ENCODE measurements at regions not wholly inside any gene's neighbourhood (a gene's known extent, or its start where the extent isn't known, plus 50 kb on each side); places are given as distances from the start of the nearest gene placed in this dataset.

DNA sequence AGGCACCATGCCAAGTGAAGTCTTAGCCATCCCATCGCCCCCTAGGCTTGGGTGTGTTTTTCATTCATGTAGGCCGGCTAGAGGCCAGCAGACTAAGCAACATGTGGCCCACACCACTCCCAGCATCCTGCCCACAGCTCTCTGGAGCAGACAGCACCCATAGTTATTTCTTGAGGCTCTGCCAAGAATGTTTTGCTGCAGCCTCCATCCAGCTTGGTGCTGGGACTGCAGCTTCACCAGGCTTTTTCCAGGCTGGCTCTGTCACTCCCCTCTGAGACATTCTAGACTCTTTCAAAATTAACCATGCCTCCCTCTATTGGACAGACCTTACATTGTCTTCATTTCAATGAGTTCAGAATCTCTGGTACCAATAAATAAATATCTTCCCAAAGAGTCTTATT is 104.2 kb downstream of the DUSP10 start:
- no peak for DNase-seq (ENCODE audit: low read depth in 1 of 2, low spot score in 1 of 2)
- Histone ChIP-seq H3K4me3 (replicated peaks; ENCODE audit: insufficient read depth, low read length) (no peak overlapping the region), H3K27me3 (ENCODE audit: insufficient read depth, poor library complexity, severe bottlenecking) (no peaks in the 10 kb centered on the region), H3K27ac (replicated peaks) (no peak overlapping the region)
- TF ChIP-seq, protein P1, sequence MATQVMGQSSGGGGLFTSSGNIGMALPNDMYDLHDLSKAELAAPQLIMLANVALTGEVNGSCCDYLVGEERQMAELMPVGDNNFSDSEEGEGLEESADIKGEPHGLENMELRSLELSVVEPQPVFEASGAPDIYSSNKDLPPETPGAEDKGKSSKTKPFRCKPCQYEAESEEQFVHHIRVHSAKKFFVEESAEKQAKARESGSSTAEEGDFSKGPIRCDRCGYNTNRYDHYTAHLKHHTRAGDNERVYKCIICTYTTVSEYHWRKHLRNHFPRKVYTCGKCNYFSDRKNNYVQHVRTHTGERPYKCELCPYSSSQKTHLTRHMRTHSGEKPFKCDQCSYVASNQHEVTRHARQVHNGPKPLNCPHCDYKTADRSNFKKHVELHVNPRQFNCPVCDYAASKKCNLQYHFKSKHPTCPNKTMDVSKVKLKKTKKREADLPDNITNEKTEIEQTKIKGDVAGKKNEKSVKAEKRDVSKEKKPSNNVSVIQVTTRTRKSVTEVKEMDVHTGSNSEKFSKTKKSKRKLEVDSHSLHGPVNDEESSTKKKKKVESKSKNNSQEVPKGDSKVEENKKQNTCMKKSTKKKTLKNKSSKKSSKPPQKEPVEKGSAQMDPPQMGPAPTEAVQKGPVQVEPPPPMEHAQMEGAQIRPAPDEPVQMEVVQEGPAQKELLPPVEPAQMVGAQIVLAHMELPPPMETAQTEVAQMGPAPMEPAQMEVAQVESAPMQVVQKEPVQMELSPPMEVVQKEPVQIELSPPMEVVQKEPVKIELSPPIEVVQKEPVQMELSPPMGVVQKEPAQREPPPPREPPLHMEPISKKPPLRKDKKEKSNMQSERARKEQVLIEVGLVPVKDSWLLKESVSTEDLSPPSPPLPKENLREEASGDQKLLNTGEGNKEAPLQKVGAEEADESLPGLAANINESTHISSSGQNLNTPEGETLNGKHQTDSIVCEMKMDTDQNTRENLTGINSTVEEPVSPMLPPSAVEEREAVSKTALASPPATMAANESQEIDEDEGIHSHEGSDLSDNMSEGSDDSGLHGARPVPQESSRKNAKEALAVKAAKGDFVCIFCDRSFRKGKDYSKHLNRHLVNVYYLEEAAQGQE (IDR thresholded peaks at IDR 0.05; ENCODE audit: insufficient replicate concordance, low read depth) = no peak
- TF ChIP-seq SPI1 (IDR thresholded peaks at IDR 0.05; ENCODE audit: borderline replicate concordance, low read depth) (no peak), GABPA (IDR thresholded peaks at IDR 0.05; ENCODE audit: low read depth) (no peak), POLR2AphosphoS5 (IDR thresholded peaks at IDR 0.05; ENCODE audit: low read depth) (no peak)
- TF ChIP-seq, protein P2, sequence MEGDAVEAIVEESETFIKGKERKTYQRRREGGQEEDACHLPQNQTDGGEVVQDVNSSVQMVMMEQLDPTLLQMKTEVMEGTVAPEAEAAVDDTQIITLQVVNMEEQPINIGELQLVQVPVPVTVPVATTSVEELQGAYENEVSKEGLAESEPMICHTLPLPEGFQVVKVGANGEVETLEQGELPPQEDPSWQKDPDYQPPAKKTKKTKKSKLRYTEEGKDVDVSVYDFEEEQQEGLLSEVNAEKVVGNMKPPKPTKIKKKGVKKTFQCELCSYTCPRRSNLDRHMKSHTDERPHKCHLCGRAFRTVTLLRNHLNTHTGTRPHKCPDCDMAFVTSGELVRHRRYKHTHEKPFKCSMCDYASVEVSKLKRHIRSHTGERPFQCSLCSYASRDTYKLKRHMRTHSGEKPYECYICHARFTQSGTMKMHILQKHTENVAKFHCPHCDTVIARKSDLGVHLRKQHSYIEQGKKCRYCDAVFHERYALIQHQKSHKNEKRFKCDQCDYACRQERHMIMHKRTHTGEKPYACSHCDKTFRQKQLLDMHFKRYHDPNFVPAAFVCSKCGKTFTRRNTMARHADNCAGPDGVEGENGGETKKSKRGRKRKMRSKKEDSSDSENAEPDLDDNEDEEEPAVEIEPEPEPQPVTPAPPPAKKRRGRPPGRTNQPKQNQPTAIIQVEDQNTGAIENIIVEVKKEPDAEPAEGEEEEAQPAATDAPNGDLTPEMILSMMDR (IDR thresholded peaks at IDR 0.05; ENCODE audit: insufficient read depth, low read length) = no peak

DNA sequence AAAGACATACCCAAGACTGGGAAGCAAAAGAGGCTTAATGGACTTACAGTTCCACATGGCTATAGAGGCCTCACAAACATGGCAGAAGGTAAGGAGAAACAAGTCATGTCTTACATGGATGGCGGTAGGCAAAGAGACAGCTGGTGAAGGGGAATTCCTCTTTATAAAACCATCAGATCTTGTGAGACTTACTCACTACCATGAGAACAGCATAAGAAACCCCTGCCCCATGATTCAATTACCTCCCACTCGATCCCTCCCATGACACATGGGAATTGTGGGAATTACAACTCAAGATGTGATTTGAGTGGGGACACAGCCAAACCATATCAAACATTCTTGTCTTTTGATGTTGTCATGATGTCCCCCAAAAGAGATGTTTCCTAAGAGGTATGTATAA is 103.3 kb downstream of the DUSP10 start:
- no peak overlapping the region for H3K27ac ChIP-seq (replicated peaks)
- TF ChIP-seq GABPA (IDR thresholded peaks at IDR 0.05; ENCODE audit: low read depth) (no peak), SPI1 (IDR thresholded peaks at IDR 0.05; ENCODE audit: borderline replicate concordance, low read depth) (no peak), POLR2AphosphoS5 (IDR thresholded peaks at IDR 0.05; ENCODE audit: low read depth) (no peak)
- TF ChIP-seq, protein P1 (IDR thresholded peaks at IDR 0.05; ENCODE audit: insufficient replicate concordance, low read depth) = no peak
- TF ChIP-seq, protein P2 (IDR thresholded peaks at IDR 0.05; ENCODE audit: insufficient read depth, low read length) = no peak
- DNase-seq (ENCODE audit: low read depth in 1 of 2, low spot score in 1 of 2) = no peak

DNA sequence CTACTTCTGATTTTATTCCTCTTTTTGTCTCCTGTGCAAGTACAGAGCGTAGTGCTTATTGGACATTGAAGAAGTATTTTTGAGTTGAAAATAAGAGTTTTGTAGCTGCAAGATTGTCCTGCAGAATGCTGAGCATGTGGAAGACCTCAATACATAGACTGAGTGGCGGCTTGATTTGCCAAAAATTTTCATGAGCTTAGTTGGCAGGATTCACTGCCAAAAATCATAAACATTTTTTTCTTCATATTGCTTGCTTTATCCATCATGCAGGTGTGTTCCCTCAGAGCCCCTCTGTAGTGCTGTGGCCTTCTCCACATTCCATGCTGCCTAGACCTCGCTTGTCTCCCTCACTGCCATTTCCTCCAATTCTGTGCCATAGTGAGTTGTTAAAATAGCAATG is 100.1 kb downstream of the DUSP10 start:
- DNase-seq (ENCODE audit: low read depth in 1 of 2, low spot score in 1 of 2) = no peak
- TF ChIP-seq, protein P2 (IDR thresholded peaks at IDR 0.05; ENCODE audit: insufficient read depth, low read length) = no peak
- no peak for TF ChIP-seq SPI1 (IDR thresholded peaks at IDR 0.05; ENCODE audit: borderline replicate concordance, low read depth)
- TF ChIP-seq, protein P1 (IDR thresholded peaks at IDR 0.05; ENCODE audit: insufficient replicate concordance, low read depth) = no peak
- TF ChIP-seq POLR2AphosphoS5 (IDR thresholded peaks at IDR 0.05; ENCODE audit: low read depth) = no peak
- no peak for TF ChIP-seq GABPA (IDR thresholded peaks at IDR 0.05; ENCODE audit: low read depth)
- no peak overlapping the region for H3K27ac ChIP-seq (replicated peaks)
- H3K4me3 ChIP-seq (replicated peaks; ENCODE audit: insufficient read depth, low read length) = no peak overlapping the region
- H3K27me3 ChIP-seq (ENCODE audit: insufficient read depth, poor library complexity, severe bottlenecking) = no peaks in the 10 kb centered on the region

More for the DNA sequence above, 103.3 kb downstream of the DUSP10 start:
- Histone ChIP-seq H3K4me3 (replicated peaks; ENCODE audit: insufficient read depth, low read length) (no peak overlapping the region), H3K27me3 (ENCODE audit: insufficient read depth, poor library complexity, severe bottlenecking) (no peaks in the 10 kb centered on the region)
